ENCODE measurements at regions not wholly inside any gene's neighbourhood (a gene's known extent, or its start where the extent isn't known, plus 50 kb on each side); places are given as distances from the start of the nearest gene placed in this dataset.

DNA sequence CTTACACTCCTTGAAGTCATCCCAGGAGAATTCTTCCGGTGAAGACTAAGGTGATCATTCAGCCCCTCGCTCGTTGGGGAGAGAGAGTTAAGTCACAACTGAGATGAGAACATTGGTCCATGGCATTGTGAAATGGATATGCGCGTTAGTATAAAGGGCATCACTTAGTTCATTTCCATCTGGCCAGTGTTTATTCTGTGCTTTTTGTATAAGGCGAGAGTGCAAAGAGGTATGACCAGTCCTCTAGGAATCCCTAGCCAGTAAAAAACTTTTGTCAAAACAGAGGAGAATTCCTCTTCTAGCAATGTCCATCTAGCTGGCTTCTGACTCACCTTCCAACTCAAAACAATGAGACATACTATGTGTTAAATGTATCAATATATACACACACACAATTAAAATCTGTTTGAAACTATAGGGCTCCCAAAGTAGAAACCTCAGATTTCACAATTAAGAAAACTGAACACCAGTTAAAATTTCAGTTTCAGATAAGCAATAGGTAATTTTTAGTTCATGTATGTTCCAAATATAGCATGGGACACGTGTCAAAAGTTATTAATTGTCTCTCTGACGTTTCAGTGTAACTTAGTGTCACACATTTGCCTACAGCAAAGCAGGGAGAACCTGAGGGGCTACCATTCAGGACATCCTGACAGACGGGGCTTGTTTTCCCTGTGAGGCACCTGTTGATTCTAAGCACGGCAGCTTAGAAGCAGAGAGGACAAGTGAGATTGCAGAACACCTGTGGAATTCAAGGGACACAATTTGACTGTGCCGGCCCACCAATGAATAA lies 158.9 kb downstream of the KLF6 start:
- no peaks in the 10 kb centered on the region for H3K9me3 ChIP-seq (ENCODE audit: control insufficient read depth, low read length)
- no peak overlapping the region for H3K27ac ChIP-seq (ENCODE audit: low read depth, low read length, severe bottlenecking)
- H3K4me1 ChIP-seq (ENCODE audit: control insufficient read depth, insufficient read depth, low read length, poor library complexity, severe bottlenecking), result peaks cover 28% of the 10 kb centered on the region
- 90 to 94% methylated on average over 9 to 11 of the region's 11 CpGs for whole genome bisulfite sequencing, 2 experiments (ENCODE audit: insufficient coverage in 2 of 2)
- no peaks in the 10 kb centered on the region for H3K36me3 ChIP-seq (ENCODE audit: control insufficient read depth, insufficient read depth, low read length)
- no peak overlapping the region for H3K4me3 ChIP-seq (ENCODE audit: extremely low read depth, insufficient read depth, low read length, poor library complexity, severe bottlenecking)

DNA sequence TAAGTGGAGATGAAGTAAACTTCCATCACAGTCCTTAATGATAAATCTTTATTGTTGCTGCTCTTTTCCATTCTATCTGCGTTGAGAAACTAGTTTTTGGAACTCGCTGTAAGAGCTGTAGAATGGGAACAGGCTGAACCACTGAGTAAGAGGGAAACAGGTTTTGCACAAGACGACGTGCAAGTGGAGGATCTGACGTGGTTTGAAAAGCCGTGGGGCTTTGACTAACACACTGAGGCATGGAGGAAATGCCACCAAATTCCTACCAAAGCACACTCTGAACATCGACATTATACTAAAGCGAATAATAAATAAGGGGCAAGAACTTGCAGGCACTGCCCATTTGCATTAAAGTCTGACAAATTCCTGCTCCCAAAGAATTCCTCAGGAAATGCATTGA lies 160.6 kb downstream of the KLF6 start:
- Histone ChIP-seq H3K36me3 (ENCODE audit: control insufficient read depth, insufficient read depth, low read length) (no peaks in the 10 kb centered on the region), H3K4me1 (ENCODE audit: control insufficient read depth, insufficient read depth, low read length, poor library complexity, severe bottlenecking) (peaks cover 28% of the 10 kb centered on the region), H3K4me3 (ENCODE audit: extremely low read depth, insufficient read depth, low read length, poor library complexity, severe bottlenecking) (no peak overlapping the region), H3K9me3 (ENCODE audit: control insufficient read depth, low read length) (no peaks in the 10 kb centered on the region), H3K27ac (ENCODE audit: low read depth, low read length, severe bottlenecking) (peak overlapping the region; percentile 10)
- WGBS, 2 experiments (ENCODE audit: insufficient coverage in 2 of 2), result 71 to 80% methylated on average over 1 to 8 of the region's 8 CpGs

DNA sequence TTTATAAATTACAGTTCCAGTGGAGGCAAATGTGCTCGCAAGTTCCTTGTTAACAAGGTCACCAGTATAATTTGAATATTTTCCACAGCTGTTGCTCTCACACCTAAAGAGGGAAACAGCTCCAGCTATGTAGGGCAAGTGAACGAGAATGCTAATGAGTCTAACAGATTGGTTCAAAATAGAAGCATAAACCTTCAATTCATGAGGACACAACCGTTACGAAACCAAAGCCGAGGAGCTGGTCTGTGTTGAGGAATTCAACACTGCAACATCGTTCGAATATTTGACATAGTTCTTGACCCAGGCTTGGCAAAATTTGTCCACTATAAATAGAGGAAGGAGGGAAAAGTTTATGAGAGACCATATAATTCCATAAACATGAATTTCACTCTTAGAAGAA lies 161.3 kb downstream of the KLF6 start:
- WGBS, 2 experiments (ENCODE audit: insufficient coverage in 2 of 2), result 79 to 80% methylated on average over 1 to 3 of the region's 7 CpGs
- H3K4me1 ChIP-seq (ENCODE audit: control insufficient read depth, insufficient read depth, low read length, poor library complexity, severe bottlenecking), result peaks cover 28% of the 10 kb centered on the region
- no peak overlapping the region for H3K4me3 ChIP-seq (ENCODE audit: extremely low read depth, insufficient read depth, low read length, poor library complexity, severe bottlenecking)
- no peaks in the 10 kb centered on the region for H3K9me3 ChIP-seq (ENCODE audit: control insufficient read depth, low read length)
- no peaks in the 10 kb centered on the region for H3K36me3 ChIP-seq (ENCODE audit: control insufficient read depth, insufficient read depth, low read length)
- no peak overlapping the region for H3K27ac ChIP-seq (ENCODE audit: low read depth, low read length, severe bottlenecking)

DNA sequence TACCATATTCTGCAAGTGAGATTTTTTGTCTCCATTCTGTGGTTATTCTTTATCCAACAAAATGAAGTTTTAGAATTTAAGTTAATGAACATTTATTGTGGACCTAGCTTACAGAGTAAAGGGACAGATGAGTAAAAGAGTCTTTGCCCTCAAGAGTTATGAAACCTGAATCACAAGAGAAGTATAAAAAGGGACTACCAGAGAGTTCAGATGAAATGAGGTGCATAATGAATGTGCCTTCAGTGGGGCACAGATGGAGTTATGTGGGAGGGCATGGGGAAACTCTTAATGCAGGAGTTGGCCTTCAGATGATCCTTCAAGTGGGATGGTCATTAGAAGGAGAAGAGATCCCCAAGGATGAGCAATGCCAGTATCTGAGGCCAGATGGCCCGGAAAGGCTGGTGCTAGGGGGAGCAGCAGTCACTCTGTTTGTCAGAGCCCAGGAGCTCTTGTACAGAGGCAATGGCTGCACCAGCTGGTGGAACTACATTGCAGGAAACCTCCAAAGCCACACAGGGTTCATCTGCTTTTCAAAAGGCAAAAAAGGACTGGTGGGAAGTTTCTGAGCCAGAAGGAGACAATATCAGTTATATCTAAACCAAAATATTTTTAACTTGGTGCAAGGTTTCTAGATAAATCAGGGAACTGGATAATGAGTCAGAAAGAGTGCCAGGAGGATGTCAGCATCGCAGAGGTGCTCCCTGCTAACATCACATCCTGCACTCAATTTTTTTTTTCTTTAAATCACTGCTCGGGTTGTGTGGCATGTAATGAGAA lies 162.0 kb downstream of the KLF6 start:
- no peaks in the 10 kb centered on the region for H3K9me3 ChIP-seq (ENCODE audit: control insufficient read depth, low read length)
- H3K4me3 ChIP-seq (ENCODE audit: extremely low read depth, insufficient read depth, low read length, poor library complexity, severe bottlenecking), result no peak overlapping the region
- H3K36me3 ChIP-seq (ENCODE audit: control insufficient read depth, insufficient read depth, low read length), result no peaks in the 10 kb centered on the region
- WGBS, 2 experiments (ENCODE audit: insufficient coverage in 2 of 2), result 92 to 100% methylated on average over 1 of the region's 3 CpGs
- peaks cover 28% of the 10 kb centered on the region for H3K4me1 ChIP-seq (ENCODE audit: control insufficient read depth, insufficient read depth, low read length, poor library complexity, severe bottlenecking)
- no peak overlapping the region for H3K27ac ChIP-seq (ENCODE audit: low read depth, low read length, severe bottlenecking)

DNA sequence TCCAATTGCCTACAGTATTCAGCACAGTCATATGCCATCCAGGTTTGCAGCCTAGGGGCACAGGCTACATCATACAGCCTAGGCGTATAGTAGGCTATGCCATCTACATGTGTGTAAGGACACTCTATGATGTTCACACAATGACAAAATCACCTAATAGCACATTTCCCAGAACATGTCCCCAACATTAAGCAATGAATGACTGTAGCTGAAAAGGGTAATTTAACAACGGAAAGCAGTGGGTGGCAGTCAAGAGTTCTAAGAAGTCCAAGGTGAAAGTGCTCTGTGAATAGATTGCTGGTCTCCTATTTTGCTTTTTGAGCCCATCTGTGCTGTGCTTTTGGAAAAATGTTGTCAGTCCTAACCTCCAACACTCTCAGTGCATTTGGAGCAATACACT lies 162.6 kb downstream of the KLF6 start:
- Histone ChIP-seq H3K27ac (ENCODE audit: low read depth, low read length, severe bottlenecking) (no peak overlapping the region), H3K4me1 (ENCODE audit: control insufficient read depth, insufficient read depth, low read length, poor library complexity, severe bottlenecking) (peaks cover 28% of the 10 kb centered on the region), H3K36me3 (ENCODE audit: control insufficient read depth, insufficient read depth, low read length) (no peaks in the 10 kb centered on the region), H3K4me3 (ENCODE audit: extremely low read depth, insufficient read depth, low read length, poor library complexity, severe bottlenecking) (no peak overlapping the region), H3K9me3 (ENCODE audit: control insufficient read depth, low read length) (no peaks in the 10 kb centered on the region)
- 57 to 58% methylated on average over 1 to 2 of the region's 2 CpGs for WGBS, 2 experiments (ENCODE audit: insufficient coverage in 2 of 2)

DNA sequence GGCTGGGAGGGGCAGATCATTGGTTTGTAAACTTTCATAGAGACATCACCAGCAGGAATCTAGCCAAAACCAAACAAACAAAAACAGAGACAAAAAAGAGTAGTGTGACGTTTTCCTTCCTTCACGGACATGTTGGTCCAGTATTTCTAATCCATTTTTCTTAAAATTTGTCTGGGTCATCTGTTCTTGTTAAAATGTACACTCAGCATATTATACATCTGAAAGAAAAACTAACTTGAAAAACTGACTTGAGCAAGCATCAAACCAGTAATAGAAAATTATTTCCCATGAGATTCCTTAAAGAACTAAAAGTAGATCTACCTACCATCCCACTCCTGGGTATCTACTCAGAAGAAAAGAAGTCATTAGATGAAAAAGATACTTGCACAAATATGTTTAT lies 164.2 kb downstream of the KLF6 start:
- no peak overlapping the region for H3K27ac ChIP-seq (ENCODE audit: low read depth, low read length, severe bottlenecking)
- WGBS, 2 experiments (ENCODE audit: insufficient coverage in 2 of 2), result no CpG with 5 or more reads among the region's 2 CpGs
- H3K9me3 ChIP-seq (ENCODE audit: control insufficient read depth, low read length), result no peaks in the 10 kb centered on the region
- peaks cover 19% of the 10 kb centered on the region for H3K4me1 ChIP-seq (ENCODE audit: control insufficient read depth, insufficient read depth, low read length, poor library complexity, severe bottlenecking)
- H3K4me3 ChIP-seq (ENCODE audit: extremely low read depth, insufficient read depth, low read length, poor library complexity, severe bottlenecking), result no peak overlapping the region
- H3K36me3 ChIP-seq (ENCODE audit: control insufficient read depth, insufficient read depth, low read length), result no peaks in the 10 kb centered on the region

DNA sequence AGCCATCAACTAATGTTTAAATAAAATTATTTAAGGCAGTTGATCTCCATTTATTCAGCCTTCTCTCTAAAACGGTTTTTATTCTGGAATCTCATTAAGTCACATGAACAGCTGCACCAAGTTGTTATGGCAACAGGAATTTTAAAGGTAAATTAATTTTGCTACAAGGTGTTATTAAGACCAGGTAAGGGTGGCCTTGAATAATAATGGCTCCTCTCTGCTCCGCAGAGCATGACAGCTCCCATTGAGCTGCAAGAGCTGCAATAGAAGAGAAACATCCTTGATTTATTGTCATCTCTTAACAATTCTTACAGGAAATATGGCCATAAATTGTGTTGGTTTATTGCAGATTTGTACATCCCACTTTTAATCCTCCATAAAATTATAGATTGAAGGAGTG lies 165.8 kb downstream of the KLF6 start:
- no peak overlapping the region for H3K4me3 ChIP-seq (ENCODE audit: extremely low read depth, insufficient read depth, low read length, poor library complexity, severe bottlenecking)
- H3K27ac ChIP-seq (ENCODE audit: low read depth, low read length, severe bottlenecking), result no peak overlapping the region
- H3K4me1 ChIP-seq (ENCODE audit: control insufficient read depth, insufficient read depth, low read length, poor library complexity, severe bottlenecking), result peaks cover 8% of the 10 kb centered on the region
- WGBS, 2 experiments (ENCODE audit: insufficient coverage in 2 of 2), result 71% methylated on average over 1 of the region's 2 CpGs; no CpG with 5 or more reads in 1 of the 2 experiments
- no peaks in the 10 kb centered on the region for H3K9me3 ChIP-seq (ENCODE audit: control insufficient read depth, low read length)
- no peaks in the 10 kb centered on the region for H3K36me3 ChIP-seq (ENCODE audit: control insufficient read depth, insufficient read depth, low read length)

DNA sequence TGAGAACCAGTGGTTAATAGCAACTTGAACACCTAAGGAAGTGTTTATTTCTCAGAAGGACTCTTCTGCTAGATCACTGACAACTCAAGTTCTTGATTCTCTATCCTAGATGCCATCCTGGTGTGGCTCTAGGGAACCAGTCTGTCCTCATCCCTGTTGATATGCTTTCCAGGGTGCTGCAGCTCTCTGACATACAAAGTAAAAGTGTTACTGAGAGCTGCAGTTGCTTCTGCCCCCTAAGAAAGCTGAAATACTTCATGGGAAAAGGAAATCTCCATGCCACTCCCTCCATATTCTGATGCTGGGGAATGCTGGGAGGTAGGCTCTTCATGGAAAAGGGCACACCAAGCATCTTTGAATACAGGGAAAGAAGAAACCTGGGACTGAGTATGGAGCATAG lies 168.1 kb downstream of the KLF6 start:
- H3K27ac ChIP-seq (ENCODE audit: low read depth, low read length, severe bottlenecking), result no peak overlapping the region
- no peaks in the 10 kb centered on the region for H3K36me3 ChIP-seq (ENCODE audit: control insufficient read depth, insufficient read depth, low read length)
- peaks cover 4% of the 10 kb centered on the region for H3K9me3 ChIP-seq (ENCODE audit: control insufficient read depth, low read length)
- no peak overlapping the region for H3K4me3 ChIP-seq (ENCODE audit: extremely low read depth, insufficient read depth, low read length, poor library complexity, severe bottlenecking)
- H3K4me1 ChIP-seq (ENCODE audit: control insufficient read depth, insufficient read depth, low read length, poor library complexity, severe bottlenecking), result no peaks in the 10 kb centered on the region

DNA sequence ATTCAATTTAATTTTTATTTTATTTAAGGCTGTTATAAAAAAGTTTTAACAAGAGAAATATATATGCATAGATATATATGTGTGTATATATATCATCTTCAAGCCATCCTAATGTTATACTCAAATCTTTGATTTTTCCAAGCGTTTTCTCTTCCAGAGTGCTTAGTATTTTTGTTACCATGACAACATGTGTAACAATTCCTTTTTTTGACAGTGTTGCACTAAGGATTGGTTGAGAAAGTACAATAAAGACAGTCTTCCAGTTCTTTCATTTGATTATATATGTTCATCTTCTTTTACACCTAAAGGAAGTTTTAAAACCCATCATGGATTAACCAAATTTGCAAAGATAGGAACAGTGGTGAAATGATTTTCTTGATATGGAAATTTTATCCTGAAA lies 171.7 kb downstream of the KLF6 start:
- H3K27ac ChIP-seq (ENCODE audit: low read depth, low read length, severe bottlenecking), result no peak overlapping the region
- no peak overlapping the region for H3K4me3 ChIP-seq (ENCODE audit: extremely low read depth, insufficient read depth, low read length, poor library complexity, severe bottlenecking)
- H3K9me3 ChIP-seq (ENCODE audit: control insufficient read depth, low read length), result peaks cover 7% of the 10 kb centered on the region
- H3K36me3 ChIP-seq (ENCODE audit: control insufficient read depth, insufficient read depth, low read length), result no peaks in the 10 kb centered on the region
- H3K4me1 ChIP-seq (ENCODE audit: control insufficient read depth, insufficient read depth, low read length, poor library complexity, severe bottlenecking), result no peaks in the 10 kb centered on the region
- 100% methylated on average over 1 of the region's 1 CpG; no CpG with 5 or more reads in 1 of the 2 experiments for WGBS, 2 experiments (ENCODE audit: insufficient coverage in 2 of 2)

DNA sequence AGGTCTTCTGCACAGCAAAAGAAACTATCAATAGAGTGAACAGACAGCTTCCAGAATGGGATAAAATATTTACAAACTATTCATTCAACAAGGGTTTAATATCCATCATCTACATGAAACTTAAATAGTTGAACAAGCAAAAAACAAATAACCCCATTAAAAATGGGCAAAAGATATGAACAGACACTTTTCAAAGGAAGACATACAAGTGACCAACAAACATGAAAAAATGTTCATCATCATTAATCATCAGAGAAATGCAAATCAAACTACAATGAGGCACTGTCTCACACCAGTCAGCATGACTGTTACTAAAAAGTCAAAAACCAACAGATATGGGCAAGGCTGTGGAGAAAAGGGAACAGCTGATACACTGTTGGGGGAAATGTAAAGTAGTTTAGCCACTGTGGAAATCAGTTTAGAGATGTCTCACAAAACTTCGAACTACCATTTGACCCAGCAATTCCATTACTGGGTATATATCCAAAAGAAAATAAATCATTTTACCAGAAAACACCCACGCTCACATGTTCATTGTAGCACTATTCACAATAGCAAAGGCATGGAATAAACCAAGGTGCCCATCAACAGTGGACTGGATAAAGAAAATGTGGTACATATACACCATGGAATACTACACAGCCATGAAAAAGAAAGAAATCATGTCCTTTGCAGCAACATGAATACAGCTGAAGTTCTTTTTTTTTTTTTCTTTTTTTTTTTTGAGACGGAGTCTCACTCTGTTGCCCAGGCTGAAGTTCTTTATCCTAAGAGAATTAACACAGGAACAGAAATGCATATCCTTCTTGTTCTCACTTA lies 172.6 kb downstream of the KLF6 start:
- Histone ChIP-seq H3K9me3 (ENCODE audit: control insufficient read depth, low read length) (peaks cover 13% of the 10 kb centered on the region), H3K27ac (ENCODE audit: low read depth, low read length, severe bottlenecking) (no peak overlapping the region), H3K4me3 (ENCODE audit: extremely low read depth, insufficient read depth, low read length, poor library complexity, severe bottlenecking) (no peak overlapping the region), H3K4me1 (ENCODE audit: control insufficient read depth, insufficient read depth, low read length, poor library complexity, severe bottlenecking) (no peaks in the 10 kb centered on the region), H3K36me3 (ENCODE audit: control insufficient read depth, insufficient read depth, low read length) (no peaks in the 10 kb centered on the region)
- no CpG with 5 or more reads among the region's 3 CpGs for WGBS, 2 experiments (ENCODE audit: insufficient coverage in 2 of 2)
